ENCODE measurements at regions not wholly inside any gene's neighbourhood (a gene's known extent, or its start where the extent isn't known, plus 50 kb on each side); places are given as distances from the start of the nearest gene placed in this dataset.

DNA sequence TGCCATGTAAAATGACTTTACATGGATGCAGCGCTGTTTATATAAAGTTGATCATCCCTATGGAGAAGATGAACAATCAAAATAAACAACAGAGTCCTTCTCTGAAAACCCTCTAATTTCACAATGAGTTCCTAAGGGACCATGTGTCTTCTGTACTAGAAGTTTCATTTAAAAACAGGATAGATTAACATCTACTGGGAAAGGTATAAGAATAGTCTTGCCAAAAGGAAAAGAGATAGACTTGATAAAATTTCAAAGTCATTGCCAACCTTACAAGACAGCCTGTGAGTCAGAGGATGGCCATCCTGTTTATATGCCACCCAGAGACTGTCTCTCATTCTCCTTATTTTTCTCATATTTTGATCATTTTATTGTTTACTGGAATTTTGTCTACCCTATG lies 367.1 kb upstream of the PDE4D start:
- TF ChIP-seq POLR2A (IDR thresholded peaks at IDR 0.05): no peak
- TF ChIP-seq CTCF (IDR thresholded peaks at IDR 0.05): no peak
